ENCODE measurements at regions not wholly inside any gene's neighbourhood (a gene's known extent, or its start where the extent isn't known, plus 50 kb on each side); places are given as distances from the start of the nearest gene placed in this dataset.

DNA sequence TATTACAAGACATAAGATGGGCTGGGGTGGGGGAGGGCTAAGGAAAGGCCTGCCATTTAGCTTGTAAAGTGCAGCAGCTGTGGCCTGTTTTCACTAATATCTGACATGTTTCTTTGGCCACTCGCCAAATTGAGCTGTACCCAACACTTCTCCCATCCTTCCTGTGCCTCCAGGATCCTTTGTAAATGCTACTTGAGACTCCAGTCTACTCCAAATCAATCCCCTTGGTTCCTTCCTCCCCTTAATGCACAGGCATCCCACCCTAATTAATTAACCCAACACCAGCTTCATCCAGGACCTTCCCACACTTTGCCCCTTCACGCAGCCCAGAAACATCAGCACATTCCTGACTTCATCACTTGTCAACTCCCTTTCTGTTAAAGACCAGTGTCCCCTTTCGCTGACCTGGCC is 55.0 kb upstream of the TCF21 start:
- no peak for DNase-seq
- Histone ChIP-seq H3K9me3 (no peaks in the 10 kb centered on the region), H3K4me1 (peaks cover 0 to 6% (median 0%) of the 10 kb centered on the region in 4 donors), H3K4me3 (no peak overlapping the region), H3K27ac (no peak overlapping the region), H3K27me3 (peaks cover 0 to 5% of the 10 kb centered on the region in 2 donors), H3K36me3 (no peaks in the 10 kb centered on the region)
- no peak for TF ChIP-seq CTCF (IDR thresholded peaks at IDR 0.05)
- intact Hi-C loops (cut with DNase I; ENCODE audit: low total_unique reads): no loop called here

DNA sequence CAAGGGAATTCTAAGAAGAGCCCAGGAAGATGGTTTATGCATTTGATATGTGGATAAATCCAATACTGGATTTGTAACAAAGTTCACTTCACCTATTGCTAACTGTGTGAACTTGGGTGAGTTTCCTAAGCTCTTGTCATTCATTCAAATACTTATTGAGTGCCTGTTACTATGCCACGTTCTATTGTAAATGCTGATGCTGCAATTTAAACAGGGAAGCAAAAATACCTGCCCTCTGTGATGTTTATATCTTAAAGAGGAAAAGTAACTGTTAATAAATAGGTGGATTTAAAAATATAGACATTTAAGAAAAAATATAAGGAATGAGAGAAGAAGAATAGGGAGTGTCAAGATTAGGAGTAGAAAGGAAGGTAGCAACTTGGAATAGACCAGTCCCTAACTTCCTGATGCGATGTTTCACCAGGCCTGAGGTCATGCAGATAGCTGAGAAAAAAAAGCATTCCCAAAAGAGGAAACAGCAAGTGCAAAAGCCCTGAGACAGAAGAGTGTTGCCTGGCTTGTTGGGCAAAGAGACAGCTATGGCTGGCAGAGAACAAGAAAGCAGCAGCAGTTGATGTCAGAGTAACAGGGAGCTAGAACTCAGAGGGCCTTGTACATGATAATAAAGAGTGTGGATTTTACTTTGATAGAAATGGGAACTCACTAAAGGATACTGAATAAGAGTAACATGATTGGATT is 54.3 kb upstream of the TCF21 start:
- Histone ChIP-seq H3K27me3 (peaks cover 0 to 5% of the 10 kb centered on the region in 2 donors), H3K4me1 (peaks cover 0 to 6% (median 0%) of the 10 kb centered on the region in 4 donors), H3K27ac (no peak overlapping the region)

GRCh38 chr6:133835901-133836300 is 53.0 kb upstream of the TCF21 start:
- no peak for DNase-seq
- TF ChIP-seq CTCF (IDR thresholded peaks at IDR 0.05): no peak
- Histone ChIP-seq H3K4me3 (no peak overlapping the region), H3K27ac (no peak overlapping the region), H3K9me3 (no peaks in the 10 kb centered on the region), H3K36me3 (no peaks in the 10 kb centered on the region), H3K27me3 (peaks cover 0 to 5% of the 10 kb centered on the region in 2 donors), H3K4me1 (peaks cover 0 to 6% (median 0%) of the 10 kb centered on the region in 4 donors)
- intact Hi-C loops (cut with DNase I; ENCODE audit: low total_unique reads): no loop called here

More for the DNA sequence above, 54.3 kb upstream of the TCF21 start:
- intact Hi-C loops (cut with DNase I; ENCODE audit: low total_unique reads): no loop called here
- DNase-seq: no peak
- Histone ChIP-seq H3K36me3 (no peaks in the 10 kb centered on the region), H3K9me3 (no peaks in the 10 kb centered on the region), H3K4me3 (no peak overlapping the region)
- no peak for TF ChIP-seq CTCF (IDR thresholded peaks at IDR 0.05)

DNA sequence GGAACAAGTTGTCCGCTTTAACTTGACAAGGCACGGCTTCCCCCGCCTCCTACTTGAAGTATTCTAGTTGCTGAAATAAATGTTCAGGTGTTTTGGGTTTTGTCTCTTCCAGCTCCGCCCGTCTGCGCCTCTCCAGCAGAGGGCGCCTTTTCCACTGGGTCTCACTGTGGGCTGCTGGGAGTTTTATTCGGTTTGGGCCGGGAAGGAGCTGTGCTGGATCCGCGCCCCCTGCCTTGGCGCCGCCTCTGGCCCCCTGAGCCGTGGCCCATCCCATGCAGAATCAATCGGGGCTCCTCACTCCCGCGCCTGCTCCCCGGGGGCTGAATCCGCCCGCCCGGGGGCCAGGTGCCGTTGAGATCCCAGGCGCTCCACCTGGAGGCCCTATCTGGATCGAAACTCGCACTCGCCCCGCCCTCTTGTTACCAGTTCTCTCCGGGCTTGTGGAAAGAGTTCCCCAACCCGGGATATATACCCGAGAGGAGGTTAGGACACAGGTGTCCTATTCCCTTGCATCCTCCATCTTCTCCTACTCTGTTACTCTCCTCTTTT is 51.0 kb upstream of the TCF21 start:
- Histone ChIP-seq H3K27me3 (peaks cover 0 to 5% of the 10 kb centered on the region in 2 donors), H3K9me3 (no peaks in the 10 kb centered on the region), H3K27ac (no peak overlapping the region), H3K4me1 (peaks cover 0 to 6% (median 0%) of the 10 kb centered on the region in 4 donors), H3K4me3 (peak overlapping the region; percentile 38 to 50), H3K36me3 (no peaks in the 10 kb centered on the region)
- intact Hi-C loops (cut with DNase I; ENCODE audit: low total_unique reads): no loop called here
- DNase-seq: peak in 1 of 2 donors; percentile 29
- TF ChIP-seq CTCF (IDR thresholded peaks at IDR 0.05): peak; percentile 36 to 46

Data from tibial artery (tissue), 4 donors.